Activated naive CD4-positive, alpha-beta T cell treated with anti-CD3 and anti-CD28 coated beads, Interleukin-2, amount 50 U/mL, for 24 hours (primary cell): ENCODE measurements at regions not wholly inside any gene's neighbourhood (a gene's known extent, or its start where the extent isn't known, plus 50 kb on each side); places are given as distances from the start of the nearest gene placed in this dataset.

ENCODE experiments used
- H3K27ac Mint-ChIP-seq: one replicate; pipeline ENCODE4 v1.8.0; 2021; ENCODE audit warnings: mild to moderate bottlenecking, mixed read lengths
- H3K27me3 Mint-ChIP-seq: one replicate; pipeline ENCODE4 v1.8.0; 2021; ENCODE audit warnings: mixed read lengths
- H3K36me3 Mint-ChIP-seq: one replicate; pipeline ENCODE4 v1.8.0; 2021; ENCODE audit warnings: mixed read lengths
- H3K4me1 Mint-ChIP-seq: one replicate; pipeline ENCODE4 v1.8.0; 2021; ENCODE audit warnings: mixed read lengths
- H3K4me3 Mint-ChIP-seq: one replicate; pipeline ENCODE4 v1.8.0; 2021; ENCODE audit warnings: mild to moderate bottlenecking, mixed read lengths
- H3K9me3 Mint-ChIP-seq: one replicate; pipeline ENCODE4 v1.8.0; 2021; ENCODE audit warnings: mixed read lengths

DNA sequence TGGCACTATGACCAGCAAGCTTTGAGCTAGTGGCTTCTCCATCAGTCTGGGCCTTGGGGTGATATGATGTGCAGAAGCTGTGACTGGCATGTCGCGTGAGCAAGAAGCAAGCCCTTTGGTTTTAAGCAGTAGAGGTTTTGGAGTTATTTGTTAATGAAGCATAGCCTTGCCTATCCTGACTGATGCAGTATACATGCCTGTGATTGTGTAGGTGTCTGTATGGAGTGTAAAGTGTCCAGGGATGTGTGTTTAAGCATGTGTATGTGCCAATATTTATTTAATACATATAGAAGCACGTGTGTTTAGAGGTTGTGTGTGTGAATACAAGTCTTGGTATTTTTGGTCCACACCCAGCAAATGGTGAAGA is 61.0 kb upstream of the CCDC167 start:
- H3K4me1 Mint-ChIP-seq: peaks cover 34% of the 10 kb centered on the region
- peaks cover 4% of the 10 kb centered on the region for H3K36me3 Mint-ChIP-seq
- no peak overlapping the region for H3K4me3 Mint-ChIP-seq
- no peaks in the 10 kb centered on the region for H3K27me3 Mint-ChIP-seq
- no peaks in the 10 kb centered on the region for H3K9me3 Mint-ChIP-seq
- no peak overlapping the region for H3K27ac Mint-ChIP-seq

- peak overlapping the region; percentile 70 for H3K27ac Mint-ChIP-seq
- no peaks in the 10 kb centered on the region for H3K27me3 Mint-ChIP-seq
- no peak overlapping the region for H3K4me3 Mint-ChIP-seq
- H3K36me3 Mint-ChIP-seq: peaks cover 4% of the 10 kb centered on the region
- H3K4me1 Mint-ChIP-seq: peaks cover 40% of the 10 kb centered on the region
- H3K9me3 Mint-ChIP-seq: no peaks in the 10 kb centered on the region
Observed at GRCh38 chr6:37559501-37559900, 59.8 kb upstream of the CCDC167 start.

DNA sequence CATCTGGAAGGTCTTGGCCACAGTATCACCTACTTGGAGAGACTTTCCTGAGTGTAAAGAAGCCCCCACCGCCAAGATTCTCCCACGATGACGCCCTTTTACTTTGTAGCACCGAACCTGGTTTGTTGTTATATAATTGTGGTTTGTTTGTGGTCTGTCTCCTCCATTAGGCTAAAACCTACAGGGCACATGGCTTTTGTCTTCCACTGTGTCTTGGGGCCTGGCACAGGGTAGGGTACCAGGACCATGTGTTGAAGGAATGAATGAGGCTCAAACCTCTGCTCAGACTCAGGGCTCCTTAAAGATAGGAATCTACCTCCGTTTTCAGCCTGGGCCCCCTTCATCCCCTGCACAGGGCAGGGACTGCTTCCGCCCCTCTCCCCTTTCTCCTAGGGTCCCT is 59.4 kb upstream of the CCDC167 start:
- no peak overlapping the region for H3K27ac Mint-ChIP-seq
- H3K9me3 Mint-ChIP-seq: no peaks in the 10 kb centered on the region
- no peak overlapping the region for H3K4me3 Mint-ChIP-seq
- peaks cover 4% of the 10 kb centered on the region for H3K36me3 Mint-ChIP-seq
- peaks cover 44% of the 10 kb centered on the region for H3K4me1 Mint-ChIP-seq
- no peaks in the 10 kb centered on the region for H3K27me3 Mint-ChIP-seq

DNA sequence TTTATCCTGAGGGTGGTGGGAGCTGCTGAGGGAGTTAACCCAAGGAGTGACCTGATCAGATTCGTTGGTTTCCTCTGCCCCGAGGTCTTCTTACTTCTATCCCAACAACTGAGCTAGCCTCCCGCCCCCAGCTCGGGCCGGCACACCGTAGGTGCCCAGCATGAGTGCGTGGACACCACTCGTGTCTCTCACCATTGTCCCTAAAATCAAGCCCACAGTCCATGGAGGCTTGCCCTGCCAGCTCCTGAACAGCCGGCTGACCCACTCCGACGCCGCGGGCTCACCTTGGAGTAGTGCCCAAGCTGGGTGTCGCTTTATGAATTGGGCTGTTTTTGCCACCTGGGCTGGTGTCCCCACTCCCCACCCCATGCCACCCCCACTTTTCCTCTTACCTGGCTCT is 59.0 kb upstream of the CCDC167 start:
- Mint-ChIP-seq H3K4me3 (no peak overlapping the region), H3K27ac (no peak overlapping the region), H3K9me3 (no peaks in the 10 kb centered on the region), H3K27me3 (no peaks in the 10 kb centered on the region), H3K4me1 (peaks cover 48% of the 10 kb centered on the region), H3K36me3 (peaks cover 4% of the 10 kb centered on the region)

DNA sequence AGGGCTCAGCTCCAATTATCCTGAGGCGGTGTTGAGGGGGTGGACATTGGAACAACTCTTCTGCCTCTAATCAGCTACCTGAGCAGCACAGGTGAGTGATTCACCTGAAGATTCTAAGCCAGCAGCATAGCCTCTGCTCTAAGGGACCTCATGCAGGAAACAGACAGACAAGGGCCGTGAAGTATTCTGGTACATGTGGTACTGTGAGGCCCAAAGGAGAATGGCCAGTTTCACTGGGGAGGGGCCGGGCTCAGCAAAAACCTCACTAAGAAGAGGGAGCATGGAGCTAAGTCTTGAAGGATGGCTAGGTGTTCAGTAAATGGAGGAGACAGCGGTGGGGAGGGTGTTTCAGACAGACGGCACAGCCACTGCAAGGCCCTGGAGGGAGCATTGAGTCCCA is 58.5 kb upstream of the CCDC167 start:
- Mint-ChIP-seq H3K27ac (no peak overlapping the region), H3K4me3 (no peak overlapping the region), H3K27me3 (no peaks in the 10 kb centered on the region), H3K36me3 (peaks cover 2% of the 10 kb centered on the region), H3K9me3 (no peaks in the 10 kb centered on the region), H3K4me1 (peaks cover 53% of the 10 kb centered on the region)

GRCh38 chr6:37557645-37558114 is 58.0 kb upstream of the CCDC167 start:
- H3K27me3 Mint-ChIP-seq: no peaks in the 10 kb centered on the region
- H3K27ac Mint-ChIP-seq: peak overlapping the region; percentile 3
- no peak overlapping the region for H3K4me3 Mint-ChIP-seq
- H3K9me3 Mint-ChIP-seq: no peaks in the 10 kb centered on the region
- H3K36me3 Mint-ChIP-seq: peaks cover 2% of the 10 kb centered on the region
- H3K4me1 Mint-ChIP-seq: peaks cover 56% of the 10 kb centered on the region

- H3K27me3 Mint-ChIP-seq: no peaks in the 10 kb centered on the region
- peaks cover 2% of the 10 kb centered on the region for H3K36me3 Mint-ChIP-seq
- no peak overlapping the region for H3K4me3 Mint-ChIP-seq
- H3K4me1 Mint-ChIP-seq: peaks cover 56% of the 10 kb centered on the region
- H3K9me3 Mint-ChIP-seq: no peaks in the 10 kb centered on the region
- no peak overlapping the region for H3K27ac Mint-ChIP-seq
Observed at GRCh38 chr6:37556881-37557644, 57.4 kb upstream of the CCDC167 start.

DNA sequence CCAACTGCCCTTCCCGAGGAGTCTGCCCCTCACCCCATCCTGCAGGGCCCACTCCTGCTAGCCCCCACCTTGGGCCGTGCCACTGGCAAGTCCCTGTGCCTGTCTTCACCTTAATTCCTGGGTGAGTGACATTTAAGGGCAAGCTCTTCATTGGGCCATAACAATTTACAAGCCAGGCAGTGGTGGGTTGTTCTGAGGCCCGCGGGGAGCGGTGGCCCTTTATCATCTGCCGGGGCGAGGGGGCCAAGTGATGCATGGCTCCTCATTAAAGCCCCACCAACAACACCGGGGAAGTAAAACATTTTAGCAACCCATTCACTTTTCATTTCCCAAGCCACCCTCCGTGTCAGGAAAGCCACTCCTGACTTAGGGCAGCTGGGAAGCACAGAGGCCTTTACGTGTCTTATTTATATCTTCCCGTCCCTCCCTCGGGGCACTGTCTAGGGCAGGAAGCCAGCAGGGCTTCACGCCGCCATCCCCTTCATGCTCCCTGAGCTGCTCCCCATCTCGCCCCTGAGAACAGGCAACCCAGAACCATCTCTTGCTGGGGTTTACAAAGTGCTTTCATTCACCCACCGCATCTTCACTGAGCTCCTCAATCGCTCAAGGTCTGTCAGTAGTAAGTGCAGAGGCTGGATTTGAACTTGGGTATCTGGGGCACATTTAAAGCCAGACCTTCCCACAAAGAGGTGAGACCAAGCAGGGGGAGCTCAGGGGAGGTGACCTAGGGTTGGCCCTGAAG is 55.5 kb upstream of the CCDC167 start:
- H3K36me3 Mint-ChIP-seq: peaks cover 2% of the 10 kb centered on the region
- no peaks in the 10 kb centered on the region for H3K9me3 Mint-ChIP-seq
- no peaks in the 10 kb centered on the region for H3K27me3 Mint-ChIP-seq
- H3K4me1 Mint-ChIP-seq: peaks cover 50% of the 10 kb centered on the region
- no peak overlapping the region for H3K4me3 Mint-ChIP-seq
- peak overlapping the region; percentile 79 for H3K27ac Mint-ChIP-seq

DNA sequence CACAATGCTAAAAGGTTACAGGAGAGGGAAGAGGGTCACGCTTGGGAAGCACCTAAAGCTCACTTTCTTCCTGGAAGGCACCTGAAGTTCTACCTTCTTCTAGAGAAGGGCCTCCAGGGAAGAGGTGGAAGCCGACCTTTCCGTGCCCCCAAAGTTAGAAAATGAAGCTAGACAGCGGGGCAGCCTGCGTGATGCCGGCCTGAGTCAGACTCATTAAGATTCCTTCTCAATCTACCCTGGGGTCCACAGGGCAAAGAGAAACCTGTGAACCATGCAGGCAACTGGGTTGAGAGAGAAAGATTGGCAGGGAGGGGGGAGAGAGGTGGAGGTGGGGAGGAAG is 54.8 kb upstream of the CCDC167 start:
- peak overlapping the region; percentile 65 for H3K27ac Mint-ChIP-seq

GRCh38 chr6:37552267-37552666 is 52.6 kb upstream of the CCDC167 start:
- H3K27me3 Mint-ChIP-seq: no peaks in the 10 kb centered on the region
- peaks cover 2% of the 10 kb centered on the region for H3K36me3 Mint-ChIP-seq
- H3K4me3 Mint-ChIP-seq: no peak overlapping the region
- H3K4me1 Mint-ChIP-seq: peaks cover 52% of the 10 kb centered on the region
- H3K27ac Mint-ChIP-seq: no peak overlapping the region
- H3K9me3 Mint-ChIP-seq: no peaks in the 10 kb centered on the region

More for the DNA sequence above, 54.8 kb upstream of the CCDC167 start:
- H3K9me3 Mint-ChIP-seq: no peaks in the 10 kb centered on the region
- no peak overlapping the region for H3K4me3 Mint-ChIP-seq
- H3K27me3 Mint-ChIP-seq: no peaks in the 10 kb centered on the region
- peaks cover 47% of the 10 kb centered on the region for H3K4me1 Mint-ChIP-seq
- H3K36me3 Mint-ChIP-seq: peaks cover 2% of the 10 kb centered on the region

- Mint-ChIP-seq H3K27me3 (no peaks in the 10 kb centered on the region), H3K27ac (no peak overlapping the region), H3K9me3 (no peaks in the 10 kb centered on the region), H3K4me3 (no peak overlapping the region), H3K4me1 (peaks cover 54% of the 10 kb centered on the region), H3K36me3 (peaks cover 2% of the 10 kb centered on the region)
Observed at GRCh38 chr6:37551867-37552266, 52.2 kb upstream of the CCDC167 start.

GRCh38 chr6:37551446-37551845 is 51.8 kb upstream of the CCDC167 start:
- H3K4me3 Mint-ChIP-seq: no peak overlapping the region
- no peaks in the 10 kb centered on the region for H3K27me3 Mint-ChIP-seq
- peaks cover 54% of the 10 kb centered on the region for H3K4me1 Mint-ChIP-seq
- H3K27ac Mint-ChIP-seq: no peak overlapping the region
- H3K36me3 Mint-ChIP-seq: peaks cover 2% of the 10 kb centered on the region
- H3K9me3 Mint-ChIP-seq: no peaks in the 10 kb centered on the region

DNA sequence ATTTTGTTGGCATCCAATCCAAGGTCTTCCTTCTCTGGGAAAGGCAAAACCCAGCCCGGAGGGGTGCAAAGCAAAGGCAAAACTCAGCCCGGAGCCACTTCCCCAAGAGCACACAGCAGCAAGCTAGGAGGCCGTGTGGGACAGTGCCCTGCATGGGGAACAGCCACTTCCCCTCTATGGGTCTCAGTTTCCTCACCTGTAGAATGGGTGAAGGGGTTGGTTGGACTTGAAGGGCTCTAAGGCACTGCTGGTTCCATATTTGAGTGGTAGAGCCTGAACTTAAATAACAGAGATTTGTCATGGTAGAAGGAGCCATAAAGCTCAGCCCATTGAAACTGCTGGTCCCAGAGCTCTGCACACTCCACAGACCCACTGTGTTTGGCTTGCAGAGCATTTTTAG is 51.3 kb upstream of the CCDC167 start:
- Mint-ChIP-seq H3K9me3 (no peaks in the 10 kb centered on the region), H3K27me3 (no peaks in the 10 kb centered on the region), H3K4me1 (peaks cover 57% of the 10 kb centered on the region), H3K4me3 (no peak overlapping the region), H3K27ac (no peak overlapping the region), H3K36me3 (peaks cover 2% of the 10 kb centered on the region)

GRCh38 chr6:37550191-37550831 is 50.6 kb upstream of the CCDC167 start:
- peaks cover 54% of the 10 kb centered on the region for H3K4me1 Mint-ChIP-seq
- no peaks in the 10 kb centered on the region for H3K9me3 Mint-ChIP-seq
- no peak overlapping the region for H3K27ac Mint-ChIP-seq
- H3K36me3 Mint-ChIP-seq: no peaks in the 10 kb centered on the region
- no peaks in the 10 kb centered on the region for H3K27me3 Mint-ChIP-seq
- no peak overlapping the region for H3K4me3 Mint-ChIP-seq

- Mint-ChIP-seq H3K36me3 (no peaks in the 10 kb centered on the region), H3K27me3 (no peaks in the 10 kb centered on the region), H3K9me3 (no peaks in the 10 kb centered on the region), H3K4me3 (no peak overlapping the region), H3K4me1 (peaks cover 55% of the 10 kb centered on the region), H3K27ac (no peak overlapping the region)
Observed at GRCh38 chr6:37549558-37549957, 49.9 kb upstream of the CCDC167 start.
